Hepatocyte (in vitro differentiated cells): ENCODE measurements at regions not wholly inside any gene's neighbourhood (a gene's known extent, or its start where the extent isn't known, plus 50 kb on each side); places are given as distances from the start of the nearest gene placed in this dataset.

Experiments
- DNase-seq: peaks from one replicate; pipeline ENCODE4 v3.0.0-alpha.2; 2016; ENCODE audit warnings: low spot score
- H2AFZ ChIP-seq: fragments of 200-600 bp; sonication (generic); 2 replicates; pipeline ENCODE4 v1.6.0; 2016; ENCODE audit warnings: antibody characterized with exemption, mild to moderate bottlenecking
- H3K27ac ChIP-seq: fragments of 200-600 bp; sonication (generic); 2 replicates; pipeline ENCODE4 v1.5.1; 2016; ENCODE audit warnings: mild to moderate bottlenecking
- H3K27me3 ChIP-seq: fragments of 200-600 bp; sonication (generic); 2 replicates; pipeline ENCODE4 v1.6.1; 2016
- H3K36me3 ChIP-seq: fragments of 200-600 bp; sonication (generic); replicated peaks from 2 replicates; pipeline ENCODE4 v1.5.1; 2016; ENCODE audit warnings: low read depth; ENCODE audit not compliant: insufficient read depth
- H3K4me1 ChIP-seq: fragments of 200-600 bp; sonication (generic); 2 replicates; pipeline ENCODE4 v1.5.1; 2016; ENCODE audit warnings: mild to moderate bottlenecking, moderate library complexity; ENCODE audit not compliant: insufficient read depth
- H3K4me2 ChIP-seq: fragments of 200-600 bp; sonication (generic); 2 replicates; pipeline ENCODE4 v1.6.0; 2016
- H3K4me3 ChIP-seq: fragments of 200-600 bp; sonication (generic); 2 replicates; pipeline ENCODE4 v1.5.1; 2016; ENCODE audit warnings: mild to moderate bottlenecking
- H3K79me2 ChIP-seq: fragments of 200-600 bp; sonication (generic); 2 replicates; pipeline ENCODE4 v1.6.0; 2017; ENCODE audit warnings: mild to moderate bottlenecking
- H3K9me2 ChIP-seq: fragments of 200-600 bp; sonication (generic); replicated peaks from 2 replicates; pipeline ENCODE4 v1.6.0; 2017; ENCODE audit warnings: mild to moderate bottlenecking; ENCODE audit not compliant: insufficient read depth
- H3K9me3 ChIP-seq: fragments of 200-600 bp; sonication (generic); 2 replicates; pipeline ENCODE4 v1.5.1; 2016; ENCODE audit warnings: low read depth, mild to moderate bottlenecking
- H4K20me1 ChIP-seq: fragments of 200-600 bp; sonication (generic); 2 replicates; pipeline ENCODE4 v1.6.0; 2016; ENCODE audit warnings: mild to moderate bottlenecking; ENCODE audit not compliant: insufficient read depth, poor library complexity, severe bottlenecking
- CTCF ChIP-seq: fragments of 200-600 bp; sonication (generic); IDR thresholded peaks from 2 replicates; pipeline ENCODE4 v1.5.1; 2016; ENCODE audit warnings: antibody characterized with exemption, mild to moderate bottlenecking; ENCODE audit not compliant: poor library complexity
- EZH2 ChIP-seq: fragments of 200-600 bp; sonication (generic); IDR thresholded peaks from 2 replicates; pipeline ENCODE4 v1.6.1; 2016; ENCODE audit warnings: antibody characterized with exemption, mild to moderate bottlenecking, borderline replicate concordance
- EZH2phosphoT487 ChIP-seq: fragments of 200-600 bp; sonication (generic); IDR thresholded peaks from one replicate; pipeline ENCODE4 v1.6.1; 2018; ENCODE audit warnings: antibody characterized with exemption, mild to moderate bottlenecking, low read depth, moderate library complexity; ENCODE audit not compliant: unreplicated experiment, severe bottlenecking
- WGBS: methylation state at CpG from one replicate; pipeline ENCODE4 v1.1.6; 2016; ENCODE audit warnings: low lambda C conversion rate; ENCODE audit errors: missing lambda C conversion rate; 5-methylcytosine and 5-hydroxymethylcytosine counted together

- no peak overlapping the region for H2AFZ ChIP-seq
- H3K4me1 ChIP-seq: peaks cover 21% of the 10 kb centered on the region
- no peaks in the 10 kb centered on the region for H3K9me2 ChIP-seq
- H3K27me3 ChIP-seq: no peaks in the 10 kb centered on the region
- DNase-seq: no peak
- no peak overlapping the region for H3K27ac ChIP-seq
- no peaks in the 10 kb centered on the region for H3K9me3 ChIP-seq
- H3K79me2 ChIP-seq: no peaks in the 10 kb centered on the region
- no peak overlapping the region for H3K4me2 ChIP-seq
- no peak overlapping the region for H3K4me3 ChIP-seq
- H3K36me3 ChIP-seq: no peaks in the 10 kb centered on the region
- H4K20me1 ChIP-seq: no peaks in the 10 kb centered on the region
- no peak for TF ChIP-seq EZH2
- no peak for TF ChIP-seq EZH2phosphoT487
- TF ChIP-seq CTCF: no peak
These were observed 97.3 kb upstream of the MLIP start for GRCh38 chr6:54013966-54014365.

DNA sequence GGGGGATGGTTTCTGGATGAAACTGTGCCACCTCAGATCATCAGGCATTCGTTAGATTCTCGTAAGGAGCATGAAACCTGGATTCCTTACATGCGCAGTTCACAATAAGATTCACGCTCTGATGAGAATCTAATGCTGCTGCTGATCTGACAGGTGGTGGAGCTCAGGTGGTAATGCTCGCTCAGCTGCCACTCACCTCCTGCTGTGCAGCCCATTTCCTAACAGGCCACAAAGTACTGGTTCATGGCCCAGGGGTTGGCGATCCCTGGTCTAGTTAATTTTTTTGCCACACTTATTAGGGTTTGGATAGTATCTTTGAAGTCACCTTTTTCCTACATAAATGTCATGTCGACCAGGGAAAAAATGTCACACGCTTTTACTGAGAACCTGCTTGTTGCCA lies 96.8 kb upstream of the MLIP start:
- Histone ChIP-seq H3K36me3 (no peaks in the 10 kb centered on the region), H4K20me1 (no peaks in the 10 kb centered on the region), H3K4me1 (peaks cover 18% of the 10 kb centered on the region), H2AFZ (no peak overlapping the region), H3K27ac (no peak overlapping the region), H3K9me2 (no peaks in the 10 kb centered on the region), H3K9me3 (no peaks in the 10 kb centered on the region), H3K4me3 (no peak overlapping the region), H3K79me2 (no peaks in the 10 kb centered on the region), H3K4me2 (no peak overlapping the region), H3K27me3 (no peaks in the 10 kb centered on the region)
- WGBS: 95% methylated on average over 8 of the region's 8 CpGs
- TF ChIP-seq EZH2phosphoT487: no peak
- TF ChIP-seq CTCF: no peak
- no peak for TF ChIP-seq EZH2
- DNase-seq: no peak

DNA sequence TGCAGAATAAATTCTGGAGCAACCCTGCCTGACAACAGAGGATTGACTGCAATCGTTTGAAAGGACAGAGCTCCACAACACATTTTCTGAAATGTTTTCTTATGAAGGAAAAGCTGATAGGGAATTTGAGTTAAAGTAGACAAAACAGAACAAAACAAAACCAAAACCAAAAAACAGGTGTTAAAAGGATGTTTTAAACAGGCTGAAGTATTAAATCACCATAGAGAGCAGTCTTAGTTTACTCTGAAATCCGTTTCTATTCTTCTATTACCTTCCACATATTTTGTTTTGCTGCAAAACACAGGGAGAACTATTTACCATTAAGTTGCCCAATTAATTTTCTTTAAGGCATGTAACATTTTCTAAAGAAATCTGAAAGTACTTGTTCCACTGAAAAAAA lies 93.4 kb upstream of the MLIP start:
- no peak overlapping the region for H3K27ac ChIP-seq
- peaks cover 12% of the 10 kb centered on the region for H3K4me1 ChIP-seq
- no peaks in the 10 kb centered on the region for H3K27me3 ChIP-seq
- H3K4me2 ChIP-seq: no peak overlapping the region
- no peaks in the 10 kb centered on the region for H4K20me1 ChIP-seq
- no peaks in the 10 kb centered on the region for H3K36me3 ChIP-seq
- no peaks in the 10 kb centered on the region for H3K9me2 ChIP-seq
- H2AFZ ChIP-seq: no peak overlapping the region
- WGBS: 81% methylated on average over 2 of the region's 2 CpGs
- H3K9me3 ChIP-seq: no peaks in the 10 kb centered on the region
- no peak for DNase-seq
- no peaks in the 10 kb centered on the region for H3K79me2 ChIP-seq
- no peak for TF ChIP-seq CTCF
- no peak for TF ChIP-seq EZH2phosphoT487
- no peak for TF ChIP-seq EZH2
- no peak overlapping the region for H3K4me3 ChIP-seq

GRCh38 chr6:54018722-54019121 lies 92.5 kb upstream of the MLIP start:
- no peak for TF ChIP-seq CTCF
- no peak for TF ChIP-seq EZH2phosphoT487
- TF ChIP-seq EZH2: no peak
- Histone ChIP-seq H3K79me2 (no peaks in the 10 kb centered on the region), H3K9me2 (no peaks in the 10 kb centered on the region), H3K9me3 (no peaks in the 10 kb centered on the region), H3K4me1 (peaks cover 12% of the 10 kb centered on the region), H3K27me3 (no peaks in the 10 kb centered on the region), H3K4me2 (no peak overlapping the region), H3K4me3 (no peak overlapping the region), H3K27ac (no peak overlapping the region), H4K20me1 (no peaks in the 10 kb centered on the region), H3K36me3 (no peaks in the 10 kb centered on the region), H2AFZ (no peak overlapping the region)
- no peak for DNase-seq
- WGBS: 72% methylated on average over 5 of the region's 5 CpGs
